Hematopoietic multipotent progenitor cell treated with erythropoietin and hydrocortisone succinate and interleukin-3 and kit ligand, for 15 days (in vitro differentiated cells): ENCODE measurements at regions not wholly inside any gene's neighbourhood (a gene's known extent, or its start where the extent isn't known, plus 50 kb on each side); places are given as distances from the start of the nearest gene placed in this dataset.

Source experiments
- DNase-seq: peaks from one replicate; pipeline ENCODE4 v3.0.0-alpha.2; 2015; ENCODE audit warnings: low spot score

DNA sequence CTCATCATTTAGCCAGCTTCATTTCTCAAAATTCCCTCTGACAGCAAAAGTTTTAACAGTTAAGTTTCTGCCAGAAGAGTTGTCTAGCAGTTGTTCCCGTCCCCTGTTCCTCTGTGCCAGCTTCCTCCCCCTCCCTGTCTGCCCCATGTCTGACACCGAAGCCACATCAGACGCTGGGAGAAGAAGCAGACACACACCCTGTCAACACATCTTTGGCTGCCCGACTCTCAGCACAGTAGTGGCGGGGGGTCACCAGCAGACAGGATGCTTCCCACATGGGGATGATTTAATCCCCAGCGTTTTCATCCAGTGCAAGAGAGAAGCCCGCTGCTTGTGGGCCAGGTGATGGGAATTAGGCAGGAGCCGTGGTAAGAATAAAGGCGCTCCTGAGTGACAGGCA, 379.4 kb upstream of the RUNX1 start:
- no peak for DNase-seq

DNA sequence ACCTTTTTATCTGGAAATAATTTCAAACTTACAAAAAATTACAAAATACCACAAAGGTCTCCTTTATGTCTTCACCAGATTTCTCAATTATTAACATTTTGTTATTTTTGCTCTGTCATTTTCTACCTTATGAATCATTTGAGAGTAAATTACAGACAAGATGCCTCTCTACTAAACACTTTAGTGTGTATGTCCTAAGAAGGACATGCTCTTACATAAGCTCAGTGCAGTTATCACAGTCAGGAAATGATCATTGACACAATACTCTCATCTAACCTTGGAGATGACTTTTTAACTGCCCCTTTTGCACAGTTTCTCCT, 378.9 kb upstream of the RUNX1 start:
- DNase-seq: no peak

DNA sequence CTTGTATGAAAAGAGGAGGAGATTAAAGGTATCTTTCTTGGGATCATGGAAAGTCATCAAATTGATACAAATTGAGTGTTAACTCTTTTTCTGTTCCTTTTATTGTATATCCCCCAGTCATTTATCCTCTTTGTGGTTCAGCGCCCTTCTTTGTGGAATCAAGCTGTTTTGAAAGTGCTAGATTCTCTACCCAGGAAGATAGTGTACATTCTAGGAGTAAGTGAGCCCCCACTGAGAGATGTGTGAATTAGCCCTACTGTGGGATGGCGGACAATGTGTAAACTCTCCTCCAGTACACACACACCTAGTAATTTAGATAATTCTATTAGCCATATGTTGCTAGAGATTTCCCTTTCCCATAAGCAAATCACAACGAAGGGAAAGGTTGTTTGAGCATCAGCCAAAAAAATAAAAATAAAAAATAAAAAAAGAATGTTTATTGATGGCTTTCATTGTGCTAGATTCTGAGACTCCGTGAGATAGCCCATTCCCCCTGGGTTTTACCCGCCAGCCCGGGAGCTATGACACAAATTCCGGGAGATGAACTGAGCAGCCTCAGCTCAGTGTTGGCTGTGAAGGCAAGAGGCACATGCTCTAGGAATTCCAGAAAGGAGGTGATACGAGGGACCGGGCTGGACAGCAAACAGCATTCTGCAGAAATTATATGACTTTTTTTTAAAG, 378.4 kb upstream of the RUNX1 start:
- DNase-seq: no peak

DNA sequence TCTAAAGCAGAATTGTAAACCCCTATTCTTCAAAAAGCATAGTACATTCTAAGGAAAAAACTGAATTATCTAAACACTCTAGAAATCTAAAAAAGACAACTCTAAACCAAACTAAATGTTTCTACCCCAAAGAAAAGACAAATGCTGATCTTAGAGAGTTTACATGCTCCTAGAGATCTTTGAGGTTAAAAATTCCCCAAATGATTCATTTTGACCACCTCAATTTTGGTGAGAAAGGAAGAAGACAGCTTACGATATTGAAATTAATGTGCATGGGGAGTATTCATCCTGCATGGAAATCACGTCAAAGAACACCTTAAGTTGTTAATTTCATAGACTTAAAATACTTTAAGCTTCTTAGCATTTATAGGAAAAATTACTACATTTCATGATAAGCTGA, 377.8 kb upstream of the RUNX1 start:
- DNase-seq: no peak

DNA sequence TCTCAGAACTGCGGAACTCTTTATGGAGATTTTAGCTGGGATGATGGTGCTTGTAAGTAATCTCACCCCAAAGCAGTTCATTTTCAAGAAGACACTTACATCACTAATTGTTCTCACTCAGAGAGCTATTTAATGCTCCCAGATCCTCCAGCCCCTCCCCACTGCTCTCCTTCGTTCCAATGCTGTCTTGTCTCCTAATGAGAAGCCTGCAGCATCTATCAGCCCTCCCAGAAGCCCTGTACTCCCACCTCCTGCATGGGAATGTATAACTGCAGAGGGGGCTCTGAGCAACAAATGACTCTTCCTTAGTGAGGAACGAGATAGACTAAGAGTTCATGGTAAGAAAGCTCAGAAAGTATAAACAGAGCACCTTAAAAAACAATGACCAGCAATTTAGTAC, 377.4 kb upstream of the RUNX1 start:
- DNase-seq: no peak

DNA sequence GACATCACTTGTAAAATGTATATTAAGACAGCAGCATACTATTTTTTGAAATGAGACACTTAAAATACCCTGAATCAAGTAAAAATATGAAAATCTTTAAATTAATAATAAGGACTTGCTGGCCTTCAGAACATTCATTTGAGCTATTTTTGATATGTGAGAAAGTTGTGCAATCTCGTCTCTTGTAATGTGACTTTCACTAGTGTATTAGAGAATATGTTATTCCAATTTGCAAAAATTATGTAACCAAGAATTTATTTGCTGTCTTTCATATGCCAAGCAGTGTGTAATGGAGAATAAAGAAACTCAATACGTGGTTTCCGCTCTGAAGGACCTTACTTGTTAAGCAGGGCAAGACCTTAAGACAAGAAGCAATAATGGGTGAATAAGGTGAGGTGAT, 375.0 kb upstream of the RUNX1 start:
- no peak for DNase-seq

DNA sequence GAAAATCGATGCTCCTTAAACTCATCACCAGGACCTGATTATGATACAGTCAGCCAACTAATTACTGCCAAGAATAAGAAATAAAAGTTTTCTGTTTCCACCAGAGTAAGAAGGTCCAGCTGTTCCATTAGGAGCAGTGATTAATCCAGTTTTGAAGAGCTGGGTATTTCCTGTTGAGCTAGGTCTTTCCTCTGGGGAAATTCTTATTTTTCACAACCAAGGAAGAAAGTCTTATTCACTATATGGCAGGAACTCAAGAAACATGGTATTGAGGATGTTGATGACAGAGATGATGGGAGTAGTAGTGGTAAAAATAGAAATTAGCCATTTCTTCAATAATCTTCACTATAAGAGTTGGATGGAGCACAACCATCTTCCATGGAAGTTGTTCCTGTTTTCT, 374.6 kb upstream of the RUNX1 start:
- no peak for DNase-seq

DNA sequence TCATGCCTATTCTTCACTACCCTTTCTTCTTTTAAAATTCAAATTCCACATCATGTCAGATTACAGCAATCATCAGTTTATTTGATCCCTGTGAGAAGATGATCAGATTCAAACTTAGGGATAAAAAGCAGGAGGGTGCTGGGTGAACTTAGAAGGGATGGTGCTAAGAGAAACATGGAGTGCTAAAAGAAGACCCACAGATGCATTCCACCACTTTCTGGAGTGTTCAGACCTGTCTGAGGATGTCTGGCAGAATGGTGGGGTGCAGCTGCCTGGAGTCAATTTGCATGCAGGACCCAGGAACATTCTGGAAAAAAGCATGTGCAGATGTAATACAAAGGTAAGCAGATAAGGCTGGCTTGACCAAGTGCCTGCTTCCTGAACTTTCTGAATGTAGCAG, 372.9 kb upstream of the RUNX1 start:
- no peak for DNase-seq

DNA sequence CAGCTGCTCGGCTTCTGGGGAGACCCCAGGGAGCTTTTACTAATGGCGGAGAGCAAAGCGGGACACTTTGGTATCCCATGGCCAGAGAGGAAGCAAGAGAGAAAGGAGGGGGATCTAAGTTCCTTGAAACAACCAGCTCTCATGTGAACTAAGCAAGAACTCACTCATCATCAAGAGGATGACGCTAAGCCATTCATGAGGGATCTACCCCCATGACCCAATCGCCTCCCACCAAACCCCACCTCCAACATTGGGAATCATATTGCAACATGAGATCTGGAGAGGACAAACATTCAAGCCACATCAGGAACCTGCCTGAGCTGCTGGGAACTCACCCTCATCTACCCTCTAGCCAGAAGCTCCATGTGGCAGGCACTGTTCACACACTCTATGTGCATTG, 372.1 kb upstream of the RUNX1 start:
- DNase-seq: no peak

DNA sequence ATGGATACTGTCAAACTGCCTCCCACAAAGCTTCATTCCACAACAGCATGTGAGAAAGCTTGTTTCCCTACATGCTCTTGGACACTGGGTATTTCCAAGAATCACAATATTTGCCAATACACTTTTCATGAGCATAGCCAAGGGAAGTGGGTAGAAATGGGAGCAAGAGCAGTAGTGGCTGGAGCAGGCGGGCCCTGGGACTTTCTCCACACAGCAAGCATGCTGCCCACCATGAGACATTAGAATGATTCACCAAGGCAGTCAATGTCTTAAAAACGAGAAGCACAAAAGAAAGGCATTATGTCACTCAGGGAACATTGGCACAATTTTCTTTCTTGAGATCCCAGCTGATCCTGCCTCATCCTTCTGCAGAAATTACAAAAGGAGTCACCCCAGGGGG, 371.6 kb upstream of the RUNX1 start:
- DNase-seq: no peak

DNA sequence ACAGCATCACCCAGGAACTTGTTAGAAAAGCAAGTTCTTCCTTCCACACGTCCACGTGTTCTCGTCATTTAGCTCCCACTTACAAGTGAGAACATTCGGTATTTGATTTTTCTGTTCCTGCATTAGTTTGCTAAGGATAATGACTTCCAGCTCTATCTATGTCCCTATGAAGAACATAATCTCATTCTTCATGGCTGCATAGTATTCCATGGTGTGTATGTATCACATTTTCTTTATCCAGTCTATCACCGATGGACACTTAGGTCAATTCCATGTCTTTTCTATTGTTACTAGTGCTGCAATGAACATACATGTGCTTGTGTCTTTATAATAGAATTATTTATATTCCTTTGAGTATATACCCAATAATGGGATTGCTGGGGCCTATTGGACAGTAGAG, 368.7 kb upstream of the RUNX1 start:
- no peak for DNase-seq

DNA sequence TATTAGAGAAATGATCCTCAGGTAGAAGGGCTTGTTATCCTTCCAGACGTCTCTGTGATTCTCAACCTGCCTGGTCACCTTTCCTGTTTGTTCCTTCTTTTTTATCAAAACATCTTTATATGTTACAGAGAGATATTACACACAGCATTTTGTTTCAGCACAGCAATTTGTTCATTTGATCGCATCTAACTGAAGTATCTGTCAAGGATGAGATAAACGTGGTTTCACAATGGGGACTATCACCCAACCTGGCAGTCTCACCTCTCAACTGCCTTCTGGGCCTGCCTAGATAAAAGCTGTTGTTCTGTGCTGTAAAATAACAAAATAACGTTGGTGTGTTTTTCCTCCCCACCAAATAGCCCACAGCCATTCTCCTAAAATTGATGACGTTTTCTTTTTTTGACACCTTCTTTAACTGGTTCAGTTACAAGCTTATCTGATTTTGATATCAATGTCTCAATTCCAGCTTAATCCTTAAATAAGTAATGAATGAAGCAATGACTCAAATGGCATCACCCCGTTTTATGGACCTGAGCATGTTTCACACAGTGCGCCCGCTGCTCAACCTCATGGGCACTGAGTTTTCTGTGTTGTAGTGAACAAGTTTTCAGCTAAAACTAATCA, 367.9 kb upstream of the RUNX1 start:
- no peak for DNase-seq

DNA sequence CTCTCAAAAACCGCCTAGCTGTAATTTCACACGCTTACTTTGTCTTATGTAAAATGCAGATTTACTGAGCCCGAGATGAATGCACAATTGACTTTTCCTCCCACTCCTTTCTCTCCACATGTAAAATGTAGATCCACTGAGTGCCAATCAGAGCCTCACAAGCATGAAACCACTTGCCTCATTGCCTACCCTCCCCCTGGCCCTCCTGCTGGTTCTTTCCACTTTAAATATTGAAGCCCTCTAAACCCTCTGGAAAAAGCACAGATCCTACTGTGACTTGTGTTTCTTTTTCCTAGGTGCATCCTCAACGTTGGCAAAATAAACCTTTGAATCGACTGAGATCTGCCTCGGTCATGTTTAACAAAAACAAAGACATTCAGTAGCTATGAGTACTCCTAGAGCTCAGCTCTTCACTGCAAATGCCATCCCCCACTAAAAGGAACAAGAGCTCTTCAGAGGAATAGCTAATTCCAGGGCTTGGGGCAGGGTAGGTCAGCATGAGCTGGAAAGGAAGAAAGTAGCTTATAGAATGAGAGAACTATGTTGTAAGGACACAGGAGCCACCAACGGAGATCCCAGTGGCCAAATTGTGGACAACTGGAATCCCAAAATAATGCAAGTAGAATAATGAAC, 365.5 kb upstream of the RUNX1 start:
- DNase-seq: no peak

DNA sequence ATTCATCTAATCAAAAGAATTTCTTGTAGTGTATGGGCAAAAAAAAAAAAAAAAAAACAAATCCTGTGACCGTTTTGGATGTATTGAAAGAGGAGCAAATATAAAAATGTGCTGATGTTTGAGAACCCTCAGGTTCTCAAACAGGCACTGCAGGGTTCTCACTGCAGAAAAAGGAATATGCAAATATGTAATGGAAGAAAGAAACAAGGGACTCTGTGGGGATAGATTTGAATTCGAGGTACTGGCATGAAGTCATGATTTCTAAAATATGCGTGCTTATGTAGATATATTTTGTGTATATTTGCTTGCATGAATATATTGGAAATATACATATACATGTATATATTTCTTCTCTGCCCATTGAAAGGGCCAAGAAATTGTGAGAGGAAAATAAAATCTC, 365.0 kb upstream of the RUNX1 start:
- DNase-seq: no peak

DNA sequence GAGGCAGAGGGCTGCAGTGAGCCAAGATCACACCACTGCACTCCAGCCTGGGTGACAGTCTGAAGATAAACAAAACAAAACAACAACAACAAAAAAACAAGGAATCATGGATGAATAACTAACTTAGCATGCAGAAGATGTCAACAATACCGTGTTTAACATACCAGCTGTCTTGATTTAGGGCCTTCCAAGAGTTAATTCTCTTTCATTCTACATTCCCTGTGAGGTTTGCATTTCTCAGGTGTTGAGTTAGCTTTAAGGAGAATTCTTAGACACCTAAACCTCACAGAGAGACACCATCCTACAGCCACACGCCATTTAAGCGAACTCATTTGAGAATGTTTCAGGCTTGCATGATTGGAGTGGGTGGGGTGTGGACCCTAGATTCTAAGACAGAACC, 363.1 kb upstream of the RUNX1 start:
- DNase-seq: no peak

DNA sequence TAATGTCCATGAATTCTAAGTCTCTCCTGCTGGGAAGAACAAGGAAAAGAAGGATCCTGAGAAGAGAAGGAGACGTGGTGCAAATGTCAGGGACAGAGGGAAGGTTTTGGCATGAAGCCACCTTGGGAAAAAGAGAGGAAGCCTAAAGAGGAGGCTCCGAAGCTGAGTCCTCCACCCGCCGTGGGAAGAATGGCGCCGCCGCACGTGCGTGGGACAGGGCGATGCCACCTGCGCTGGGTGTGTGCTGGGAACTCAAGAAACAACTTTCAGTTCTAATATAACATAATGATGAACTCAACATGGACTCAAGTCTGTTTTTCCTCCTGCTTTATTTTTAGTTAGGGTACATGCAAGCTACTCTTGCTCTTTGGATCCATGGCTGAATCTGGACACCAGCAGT, 362.3 kb upstream of the RUNX1 start:
- DNase-seq: no peak

DNA sequence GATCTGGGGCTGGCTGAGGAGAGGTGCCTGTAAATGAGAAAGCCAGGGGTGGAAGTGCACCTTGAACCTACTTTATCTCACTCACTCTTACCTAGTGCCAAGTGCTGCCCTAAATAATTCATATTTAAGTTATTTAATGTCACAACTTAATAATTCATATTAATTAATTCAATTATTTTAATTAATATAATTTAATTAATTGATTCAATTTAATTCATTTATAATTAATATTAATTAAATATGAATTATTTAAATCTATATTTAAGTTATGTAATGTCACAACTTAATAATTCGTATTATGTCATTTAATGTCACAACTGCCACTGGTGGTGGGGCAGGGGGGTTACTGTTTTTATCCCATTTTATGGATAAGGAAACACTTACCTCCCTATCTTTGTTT, 361.6 kb upstream of the RUNX1 start:
- DNase-seq: no peak

DNA sequence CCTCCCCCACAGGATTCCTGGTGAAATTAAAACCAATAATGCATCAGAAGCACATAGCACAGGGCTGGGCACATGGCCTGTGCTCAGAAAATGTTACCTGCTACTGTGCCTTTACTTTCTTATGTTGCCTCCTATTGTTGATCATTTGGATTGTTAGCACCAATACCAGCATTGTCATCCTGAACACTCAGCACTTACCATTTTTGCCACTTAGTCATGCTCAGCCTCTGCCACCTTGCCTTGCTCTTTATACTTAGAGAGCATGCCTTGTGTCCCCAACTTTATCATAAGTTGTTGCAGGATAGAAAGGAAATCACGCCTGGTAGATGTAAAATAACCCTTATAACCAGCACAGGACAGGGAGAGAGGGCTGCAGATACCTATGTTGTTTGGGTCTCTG, 361.0 kb upstream of the RUNX1 start:
- DNase-seq: no peak

DNA sequence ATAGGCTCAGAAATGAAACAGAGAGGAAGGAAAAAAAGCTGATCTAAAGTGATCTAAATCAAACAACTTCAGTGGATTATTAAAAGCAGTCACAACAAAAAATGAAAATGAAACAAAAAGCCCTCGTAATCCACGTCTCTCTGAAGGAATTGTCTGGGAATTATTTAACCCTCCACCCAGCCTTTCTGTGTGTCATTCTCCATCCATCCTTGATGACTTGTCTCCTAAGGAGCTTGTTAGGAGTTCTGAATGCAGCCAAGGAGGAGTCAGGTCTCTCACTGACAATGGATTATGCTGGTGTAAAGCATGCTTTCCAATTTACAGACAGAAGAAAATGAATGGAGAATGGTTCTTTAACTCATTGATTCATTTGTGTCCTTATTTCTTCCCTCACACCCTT, 359.3 kb upstream of the RUNX1 start:
- no peak for DNase-seq

DNA sequence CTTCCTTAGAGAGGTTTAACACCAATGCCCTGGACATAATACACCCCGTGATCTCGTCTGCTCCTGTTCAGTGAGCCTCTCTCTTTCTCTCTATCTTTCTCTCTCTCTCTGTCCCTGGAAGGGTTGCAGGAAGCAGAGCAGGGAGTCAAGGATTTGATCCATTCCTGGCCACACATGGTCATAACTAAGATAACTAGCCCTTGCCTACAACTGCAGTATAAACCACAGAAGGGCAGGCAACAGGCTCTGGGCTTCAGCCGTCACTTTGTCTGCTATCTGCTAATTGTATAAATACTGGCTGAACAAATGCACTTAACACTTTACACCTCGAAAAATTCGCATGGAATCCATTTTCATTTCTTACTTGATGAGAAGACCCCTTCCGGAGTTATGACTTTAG, 357.5 kb upstream of the RUNX1 start:
- DNase-seq: no peak

DNA sequence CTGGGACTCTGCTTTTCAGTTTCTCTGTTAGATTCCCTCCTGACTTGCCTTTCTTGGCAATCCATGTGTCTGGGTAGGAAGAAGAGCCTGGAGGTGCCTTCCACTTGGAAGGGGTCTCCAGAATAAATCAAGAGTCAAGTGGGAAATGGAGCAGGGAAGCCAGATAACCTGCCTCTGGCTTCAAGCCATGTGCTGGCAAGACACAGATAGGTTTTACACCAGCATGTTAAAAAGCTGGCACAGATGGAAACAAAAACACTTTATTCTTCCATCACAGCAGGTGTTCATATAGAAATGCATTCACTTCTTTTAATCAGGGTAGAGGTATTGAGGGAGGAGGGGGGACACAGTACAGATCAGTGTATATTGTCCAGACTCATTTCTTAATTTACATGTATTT, 356.9 kb upstream of the RUNX1 start:
- no peak for DNase-seq

DNA sequence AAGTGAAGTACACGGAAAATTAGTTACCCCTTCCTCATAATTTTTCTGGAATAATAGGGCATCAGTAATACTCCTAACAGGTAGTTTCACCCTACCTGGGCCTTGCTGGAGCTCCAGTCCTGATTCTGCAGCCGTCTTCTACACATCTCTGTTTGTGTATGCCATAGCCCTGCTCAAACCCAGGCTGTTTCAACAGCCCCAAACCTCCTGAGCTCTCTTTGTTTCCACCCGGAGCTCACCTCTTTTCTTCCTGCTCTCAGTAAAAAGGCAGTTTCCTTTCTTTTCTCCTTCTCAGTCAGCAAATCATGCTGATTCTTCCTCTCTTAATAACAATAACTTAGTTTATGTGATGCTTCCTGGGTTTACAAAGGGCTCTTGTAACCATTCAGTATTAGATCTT, 355.1 kb upstream of the RUNX1 start:
- no peak for DNase-seq

DNA sequence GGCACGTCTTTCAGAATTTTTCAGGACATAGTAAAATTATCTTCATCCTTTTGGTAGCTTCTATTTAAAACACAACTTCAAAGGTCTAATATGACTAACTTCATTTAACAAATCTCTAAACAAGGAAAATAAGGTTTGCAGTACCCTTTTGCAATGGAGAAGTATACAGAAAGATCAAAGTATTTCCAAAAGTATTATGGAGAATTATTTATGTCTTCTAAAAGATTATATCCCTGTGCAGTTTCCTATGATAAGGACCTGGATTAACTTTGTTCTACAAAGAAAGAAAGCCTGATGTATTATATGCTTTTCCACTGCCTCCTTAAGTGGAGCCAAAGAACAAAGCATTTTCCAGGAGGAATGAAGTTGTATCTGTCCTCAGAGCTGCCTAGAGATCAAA, 353.0 kb upstream of the RUNX1 start:
- DNase-seq: no peak

DNA sequence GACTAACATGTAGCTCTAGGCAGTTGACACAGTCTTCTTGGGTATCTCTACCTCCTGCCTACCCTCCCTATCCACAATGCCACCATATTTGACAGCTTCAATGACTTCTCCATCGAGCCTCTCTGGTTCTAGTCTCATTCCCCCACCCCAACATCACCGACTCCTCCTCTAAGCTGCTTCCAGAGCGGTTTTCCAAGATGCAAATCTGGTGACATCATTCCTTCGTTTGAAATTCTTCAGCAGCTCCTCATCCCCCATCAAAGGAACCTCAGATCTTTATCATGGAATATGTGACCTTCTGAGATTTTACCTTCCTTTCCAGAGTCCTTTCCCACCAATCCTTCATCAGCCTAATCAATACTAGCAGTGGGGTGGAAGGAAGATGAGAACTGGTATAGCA, 352.4 kb upstream of the RUNX1 start:
- DNase-seq: no peak
